ENCODE measurements at regions not wholly inside any gene's neighbourhood (a gene's known extent, or its start where the extent isn't known, plus 50 kb on each side); places are given as distances from the start of the nearest gene placed in this dataset.
A peak's percentile ranks its signal among the peaks of the same experiment; 100 is the strongest.

GRCh38 chr3:6088433-6088832 is 772.5 kb upstream of the GRM7 start (continued):
- no peak for TF ChIP-seq ZMAT3 (CRISPR knock-in tag; conservative IDR thresholded peaks at IDR 0.05)
- no peak for TF ChIP-seq THRA (CRISPR knock-in tag; IDR thresholded peaks at IDR 0.05; ENCODE audit: borderline replicate concordance)
- TF ChIP-seq ZNF292 (CRISPR knock-in tag; IDR thresholded peaks at IDR 0.05; ENCODE audit: borderline replicate concordance, low read depth): no peak
- TF ChIP-seq ZFX (CRISPR knock-in tag; IDR thresholded peaks at IDR 0.05; ENCODE audit: low read depth): no peak
- no peak for TF ChIP-seq ZNF329 (CRISPR knock-in tag; IDR thresholded peaks at IDR 0.05; ENCODE audit: low read depth)
- TF ChIP-seq ZZZ3 (CRISPR knock-in tag; IDR thresholded peaks at IDR 0.05; ENCODE audit: borderline replicate concordance): no peak
- no peak for TF ChIP-seq RBM22 (optimal IDR thresholded peaks at IDR 0.05; ENCODE audit: low read length)
- no peak for TF ChIP-seq ZNF333 (CRISPR knock-in tag; IDR thresholded peaks at IDR 0.05; ENCODE audit: borderline replicate concordance)
- no peak for TF ChIP-seq ZNF773 (CRISPR knock-in tag; IDR thresholded peaks at IDR 0.05; ENCODE audit: borderline replicate concordance)
- no peak for TF ChIP-seq ZFP1 (CRISPR knock-in tag; IDR thresholded peaks at IDR 0.05)
- no peak for TF ChIP-seq PCBP1 (IDR thresholded peaks at IDR 0.05; ENCODE audit: borderline replicate concordance, low read depth, low read length)
- TF ChIP-seq KDM3A (CRISPR knock-in tag; IDR thresholded peaks at IDR 0.05; ENCODE audit: low read depth): no peak
- no peak for TF ChIP-seq ZFP37 (CRISPR knock-in tag; IDR thresholded peaks at IDR 0.05; ENCODE audit: borderline replicate concordance)

- WGBS (ENCODE audit: low lambda C conversion rate): 21% methylated on average over 5 of the region's 5 CpGs
- POLR2A ChIA-PET: no interaction called here
- no peak for FAIRE-seq
These were observed 771.1 kb upstream of the GRM7 start for GRCh38 chr3:6089780-6090179.

More at GRCh38 chr3:6089780-6090179, 771.1 kb upstream of the GRM7 start:
- Histone ChIP-seq H3K27ac (ENCODE audit: extremely low read length, insufficient read depth, low read length) (no peak overlapping the region), H3K27me3 (ENCODE audit: control insufficient read depth in 1 of 2, insufficient read depth in 2 of 2, low read length in 2 of 2) (no peaks in the 10 kb centered on the region), H3K4me1 (ENCODE audit: insufficient read depth, low read length) (no peaks in the 10 kb centered on the region), H2AFZ (ENCODE audit: low read length) (no peak overlapping the region), H3K9me3 (ENCODE audit: low read length) (peaks cover 93% of the 10 kb centered on the region), H3K79me2 (ENCODE audit: insufficient read depth, low read length) (no peaks in the 10 kb centered on the region), H4K20me1 (ENCODE audit: insufficient read depth, low read length) (no peaks in the 10 kb centered on the region), H3K36me3 (replicated peaks in 1 of 2; ENCODE audit: control insufficient read depth in 1 of 2, insufficient read depth in 2 of 2, low read length in 2 of 2) (no peaks in the 10 kb centered on the region), H3K9ac (ENCODE audit: insufficient read depth, low read depth, low read length) (no peak overlapping the region), H3K4me3 (replicated peaks in 1 of 3; ENCODE audit: insufficient read depth in 1 of 3, low read depth in 2 of 3, low read length in 3 of 3) (no peak overlapping the region), H3K4me2 (ENCODE audit: low read depth, low read length) (no peak overlapping the region)
- BruUV-seq (replicated peaks): no TSS peak
- TF ChIP-seq ZNF574 (CRISPR knock-in tag; IDR thresholded peaks at IDR 0.05) (no peak), HOXD1 (CRISPR knock-in tag; IDR thresholded peaks at IDR 0.05) (no peak), ATF7 (IDR thresholded peaks at IDR 0.05) (peak; percentile 60), ATF7 (CRISPR knock-in tag; IDR thresholded peaks at IDR 0.05) (no peak), ZNF766 (CRISPR knock-in tag; IDR thresholded peaks at IDR 0.05; ENCODE audit: borderline replicate concordance) (no peak), RARG (CRISPR knock-in tag; IDR thresholded peaks at IDR 0.05; ENCODE audit: low read depth) (no peak)
- ATAC-seq (no peak), DNase-seq (ENCODE audit: low spot score) (no peak)
- intact Hi-C loops (cut with micrococcal nuclease; ENCODE audit: unreplicated experiment) (no loop called here), in situ Hi-C loops (cut with HindIII; ENCODE audit: extremely low pct_ligation_motif_present, low pct_unique_long_range_greater_than_20kb) (no loop called here)
- CTCF ChIA-PET (ENCODE audit: low intra/inter-chr PET ratio, low total read pairs): no interaction called here
